GM13976 (cell line): ENCODE measurements at regions not wholly inside any gene's neighbourhood (a gene's known extent, or its start where the extent isn't known, plus 50 kb on each side); places are given as distances from the start of the nearest gene placed in this dataset.

ENCODE experiments used
- DNase-seq: peaks from one replicate; pipeline ENCODE4 v3.0.0; 2012; ENCODE audit warnings: low spot score
- CTCF ChIP-seq: IDR thresholded peaks from 2 replicates; pipeline ENCODE4 v1.5.1; 2012; ENCODE audit warnings: borderline replicate concordance, mild to moderate bottlenecking; ENCODE audit not compliant: insufficient read depth; ENCODE audit errors: extremely low read depth, missing control alignments, control extremely low read depth
- in situ Hi-C: fragments of 300-500 bp; cut with MboI; formaldehyde crosslinking; loops from one replicate; pipeline ENCODE4 v1.12.0; 2022; ENCODE audit warnings: low sequenced_read_pairs, mixed read lengths, inconsistent platforms; ENCODE audit not compliant: unreplicated experiment

GRCh38 chr12:89954259-89954658 is 245.6 kb upstream of the ATP2B1 start:
- in situ Hi-C loops: no loop called here
- no peak for DNase-seq

GRCh38 chr12:89951694-89952060 is 243.0 kb upstream of the ATP2B1 start:
- DNase-seq: no peak
- TF ChIP-seq CTCF: no peak
- in situ Hi-C loops: no loop called here

More at GRCh38 chr12:89954259-89954658, 245.6 kb upstream of the ATP2B1 start:
- no peak for TF ChIP-seq CTCF

- TF ChIP-seq CTCF: no peak
- peak; percentile 27 for DNase-seq
- in situ Hi-C loops: no loop called here
Observed at GRCh38 chr12:89951050-89951693, 242.5 kb upstream of the ATP2B1 start.

- no peak for TF ChIP-seq CTCF
- in situ Hi-C loops: no loop called here
- peak; percentile 18 for DNase-seq
Observed at GRCh38 chr12:89950421-89950820, 241.8 kb upstream of the ATP2B1 start.

GRCh38 chr12:89949457-89950195 is 241.0 kb upstream of the ATP2B1 start:
- DNase-seq: peak; percentile 59
- in situ Hi-C loops: no loop called here
- TF ChIP-seq CTCF: no peak

- no peak for DNase-seq
- TF ChIP-seq CTCF: no peak
- in situ Hi-C loops: no loop called here
Observed at GRCh38 chr12:89948271-89949175, 239.9 kb upstream of the ATP2B1 start.
